Natural killer cell (primary cell): ENCODE measurements at regions not wholly inside any gene's neighbourhood (a gene's known extent, or its start where the extent isn't known, plus 50 kb on each side); places are given as distances from the start of the nearest gene placed in this dataset.

ENCODE experiments used
- ATAC-seq, 3 donors: fragments of 150-1000 bp in 2 of 3; fragments of 200-7000 bp in 1 of 3; cut with Tn5 transposase; 1 replicate in 1 of 3; 2 replicates in 2 of 3; pipeline ENCODE4 v1.10.0; 2021; ENCODE audit warnings: mild to moderate bottlenecking in 2 of 3, moderate library complexity in 2 of 3
- DNase-seq, 2 donors: peaks; one replicate each; pipeline versions ENCODE4 v3.0.0 to v3.0.0-alpha.2; 2013 to 2021; ENCODE audit warnings: mixed read lengths in 1 of 2
- H3K27ac ChIP-seq: one replicate; pipeline ENCODE4 v1.5.1; 2013; ENCODE audit warnings: mild to moderate bottlenecking, low read length
- H3K27me3 ChIP-seq: one replicate; pipeline ENCODE4 v1.6.1; 2013; ENCODE audit warnings: low read length; ENCODE audit not compliant: control insufficient read depth, insufficient read depth
- H3K36me3 ChIP-seq: one replicate; pipeline ENCODE4 v1.6.1; 2013; ENCODE audit warnings: low read length; ENCODE audit not compliant: control insufficient read depth, insufficient read depth
- H3K4me1 ChIP-seq: one replicate; pipeline ENCODE4 v1.6.1; 2013; ENCODE audit warnings: low read length; ENCODE audit not compliant: control insufficient read depth, insufficient read depth
- H3K4me3 ChIP-seq: one replicate; pipeline ENCODE4 v1.5.1; 2013; ENCODE audit warnings: low read length
- H3K9me3 ChIP-seq: one replicate; pipeline ENCODE4 v1.6.1; 2013; ENCODE audit warnings: low read length; ENCODE audit not compliant: control insufficient read depth, insufficient read depth
- H3K27ac Mint-ChIP-seq, 2 donors: one replicate each; pipeline ENCODE4 v1.8.0; 2022; ENCODE audit warnings: mild to moderate bottlenecking in 2 of 2, mixed read lengths in 2 of 2, moderate library complexity in 1 of 2
- H3K27me3 Mint-ChIP-seq, 2 donors: one replicate each; pipeline ENCODE4 v1.8.0; 2022; ENCODE audit warnings: low read depth in 2 of 2, mixed read lengths in 2 of 2
- H3K36me3 Mint-ChIP-seq: one replicate; pipeline ENCODE4 v1.8.0; 2022; ENCODE audit warnings: mixed read lengths
- H3K4me1 Mint-ChIP-seq, 2 donors: one replicate each; pipeline ENCODE4 v1.8.0; 2022; ENCODE audit warnings: mixed read lengths in 2 of 2
- H3K4me3 Mint-ChIP-seq: one replicate; pipeline ENCODE4 v1.8.0; 2022; ENCODE audit warnings: mild to moderate bottlenecking, moderate library complexity, mixed read lengths
- H3K9me3 Mint-ChIP-seq, 2 donors: one replicate each; pipeline ENCODE4 v1.8.0; 2022; ENCODE audit warnings: mixed read lengths in 2 of 2
- WGBS: methylation state at CpG from one replicate; pipeline ENCODE4 v1.1.7; 2013; ENCODE audit warnings: missing lambda C conversion rate; ENCODE audit not compliant: insufficient coverage; 5-methylcytosine and 5-hydroxymethylcytosine counted together
- intact Hi-C: fragments of 100-400 bp; cut with micrococcal nuclease; formaldehyde crosslinking; loops from one replicate; pipeline ENCODE4 v1.14.2; 2022
- TF ChIP-seq, protein P1 (sequence below): fragments of 200-600 bp; IDR thresholded peaks from one replicate; pipeline ENCODE4 v1.8.0; 2022; ENCODE audit warnings: antibody characterized with exemption

DNA sequence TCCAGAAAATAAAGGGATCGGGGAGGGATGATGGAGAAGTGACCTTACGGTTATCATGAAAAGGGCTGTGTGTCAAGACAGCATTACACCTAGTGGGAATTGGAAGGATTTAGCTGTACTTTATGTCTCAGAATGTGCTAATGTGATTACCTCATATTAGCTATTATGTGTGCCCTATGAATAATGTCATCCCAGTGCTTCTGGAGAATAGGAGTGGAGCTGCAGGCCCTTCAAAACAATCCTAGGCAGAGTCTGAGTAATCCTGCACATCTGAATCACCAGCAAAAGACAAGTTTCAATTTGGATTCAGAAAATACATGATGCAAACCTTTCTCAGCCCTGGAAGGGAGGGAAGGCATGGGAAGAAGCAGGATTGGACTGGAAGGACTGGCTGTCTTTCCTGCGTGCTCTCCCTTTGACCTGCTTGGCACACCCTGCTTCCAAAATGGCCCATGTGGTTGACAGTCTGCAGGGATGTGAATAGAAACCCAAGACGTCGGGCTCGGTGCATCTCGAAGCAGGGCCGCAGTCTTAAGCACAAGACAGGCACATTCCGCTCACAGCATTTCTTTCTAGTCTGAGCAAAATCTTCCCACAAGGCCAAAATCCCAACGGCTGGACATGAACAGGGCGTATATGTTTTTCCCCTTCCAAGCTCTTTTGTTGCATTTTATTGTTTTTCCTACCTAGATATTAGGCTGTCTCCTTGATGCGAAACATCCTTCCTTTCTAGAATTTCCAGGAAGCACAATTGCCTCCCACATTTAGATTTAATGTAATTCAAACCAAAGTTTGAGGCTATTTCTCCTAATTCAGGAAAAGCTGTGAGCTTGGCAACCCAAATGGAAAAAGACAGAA is 54.3 kb upstream of the TARBP1 start:
- intact Hi-C loops = no loop called here
- Histone ChIP-seq H3K27me3 (no peaks in the 10 kb centered on the region), H3K36me3 (no peaks in the 10 kb centered on the region), H3K4me1 (no peaks in the 10 kb centered on the region), H3K27ac (no peak overlapping the region), H3K4me3 (no peak overlapping the region), H3K9me3 (no peaks in the 10 kb centered on the region)
- Mint-ChIP-seq H3K27ac (no peak overlapping the region), H3K4me1 (peaks cover 0 to 4% of the 10 kb centered on the region in 2 donors), H3K27me3 (peaks cover 6 to 9% of the 10 kb centered on the region in 2 donors), H3K4me3 (no peak overlapping the region), H3K9me3 (no peaks in the 10 kb centered on the region), H3K36me3 (no peaks in the 10 kb centered on the region)
- ATAC-seq (no peak), DNase-seq (no peak)
- TF ChIP-seq, protein P1, sequence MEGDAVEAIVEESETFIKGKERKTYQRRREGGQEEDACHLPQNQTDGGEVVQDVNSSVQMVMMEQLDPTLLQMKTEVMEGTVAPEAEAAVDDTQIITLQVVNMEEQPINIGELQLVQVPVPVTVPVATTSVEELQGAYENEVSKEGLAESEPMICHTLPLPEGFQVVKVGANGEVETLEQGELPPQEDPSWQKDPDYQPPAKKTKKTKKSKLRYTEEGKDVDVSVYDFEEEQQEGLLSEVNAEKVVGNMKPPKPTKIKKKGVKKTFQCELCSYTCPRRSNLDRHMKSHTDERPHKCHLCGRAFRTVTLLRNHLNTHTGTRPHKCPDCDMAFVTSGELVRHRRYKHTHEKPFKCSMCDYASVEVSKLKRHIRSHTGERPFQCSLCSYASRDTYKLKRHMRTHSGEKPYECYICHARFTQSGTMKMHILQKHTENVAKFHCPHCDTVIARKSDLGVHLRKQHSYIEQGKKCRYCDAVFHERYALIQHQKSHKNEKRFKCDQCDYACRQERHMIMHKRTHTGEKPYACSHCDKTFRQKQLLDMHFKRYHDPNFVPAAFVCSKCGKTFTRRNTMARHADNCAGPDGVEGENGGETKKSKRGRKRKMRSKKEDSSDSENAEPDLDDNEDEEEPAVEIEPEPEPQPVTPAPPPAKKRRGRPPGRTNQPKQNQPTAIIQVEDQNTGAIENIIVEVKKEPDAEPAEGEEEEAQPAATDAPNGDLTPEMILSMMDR = no peak
- WGBS = 97% methylated on average over 12 of the region's 12 CpGs

DNA sequence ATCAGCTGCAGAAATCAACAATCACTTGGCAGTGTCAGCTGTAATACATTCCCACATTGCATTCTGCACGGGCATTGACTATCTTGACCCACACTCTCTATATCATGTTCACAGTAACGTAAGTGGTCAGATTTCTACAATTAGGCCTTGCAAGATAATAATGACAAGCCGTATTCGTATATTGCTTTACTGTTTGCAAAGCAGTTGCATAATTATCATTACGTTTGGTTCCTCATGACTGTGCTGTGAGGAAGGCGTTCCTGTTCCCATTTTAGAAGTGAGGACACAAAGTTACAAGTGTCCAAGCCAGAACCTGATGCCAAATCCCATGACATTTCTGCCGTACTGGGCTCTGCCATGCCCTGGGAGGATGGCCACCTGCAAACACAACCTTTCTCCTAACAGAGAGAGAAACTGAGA is 53.5 kb upstream of the TARBP1 start:
- Mint-ChIP-seq H3K27me3 (peaks cover 6 to 12% of the 10 kb centered on the region in 2 donors), H3K4me3 (no peak overlapping the region), H3K4me1 (peaks cover 0 to 4% of the 10 kb centered on the region in 2 donors), H3K36me3 (no peaks in the 10 kb centered on the region), H3K9me3 (no peaks in the 10 kb centered on the region), H3K27ac (no peak overlapping the region)
- DNase-seq = no peak
- Histone ChIP-seq H3K36me3 (no peaks in the 10 kb centered on the region), H3K4me3 (no peak overlapping the region), H3K27me3 (no peaks in the 10 kb centered on the region), H3K4me1 (no peaks in the 10 kb centered on the region), H3K9me3 (no peaks in the 10 kb centered on the region), H3K27ac (no peak overlapping the region)
- intact Hi-C loops = no loop called here
- 87% methylated on average over 7 of the region's 7 CpGs for WGBS
- TF ChIP-seq, protein P1 = no peak
- no peak for ATAC-seq

DNA sequence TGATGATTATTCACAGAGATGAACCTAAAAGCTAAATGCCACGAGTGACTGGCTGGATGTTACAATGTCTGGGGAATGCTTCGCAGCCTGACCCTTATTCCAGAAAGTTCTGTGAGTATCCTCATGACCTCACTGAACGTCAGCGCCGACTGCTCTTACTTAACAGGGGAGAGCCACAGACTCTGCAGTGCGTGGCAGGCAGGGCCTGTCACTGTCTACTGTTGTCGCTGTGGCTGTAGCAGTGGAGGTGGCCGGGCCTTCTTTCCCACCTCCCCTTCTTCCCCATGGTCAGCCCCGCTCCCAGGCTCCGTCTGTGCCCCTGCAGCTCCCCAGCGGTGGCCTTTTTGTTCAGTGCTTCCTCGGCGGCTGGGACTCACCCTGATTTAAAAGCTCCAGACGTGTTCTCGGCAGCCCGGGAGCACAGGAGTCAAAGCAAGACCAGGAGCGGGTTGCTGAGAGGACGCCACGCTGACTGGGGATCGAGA is 52.2 kb upstream of the TARBP1 start:
- WGBS = 87% methylated on average over 20 of the region's 20 CpGs
- intact Hi-C loops = no loop called here
- no peak for ATAC-seq
- peaks cover 12 to 22% of the 10 kb centered on the region in 2 donors for H3K27me3 Mint-ChIP-seq
- Histone ChIP-seq H3K4me3 (no peak overlapping the region), H3K27ac (no peak overlapping the region), H3K27me3 (no peaks in the 10 kb centered on the region), H3K4me1 (no peaks in the 10 kb centered on the region), H3K36me3 (no peaks in the 10 kb centered on the region), H3K9me3 (no peaks in the 10 kb centered on the region)
- no peak overlapping the region for H3K4me3 Mint-ChIP-seq
- TF ChIP-seq, protein P1 = no peak
- H3K4me1 Mint-ChIP-seq = peaks cover 0 to 4% of the 10 kb centered on the region in 2 donors
- no peaks in the 10 kb centered on the region for H3K9me3 Mint-ChIP-seq
- no peaks in the 10 kb centered on the region for H3K36me3 Mint-ChIP-seq
- DNase-seq = no peak
- no peak overlapping the region for H3K27ac Mint-ChIP-seq
